ENCODE measurements at regions not wholly inside any gene's neighbourhood (a gene's known extent, or its start where the extent isn't known, plus 50 kb on each side); places are given as distances from the start of the nearest gene placed in this dataset.

DNA sequence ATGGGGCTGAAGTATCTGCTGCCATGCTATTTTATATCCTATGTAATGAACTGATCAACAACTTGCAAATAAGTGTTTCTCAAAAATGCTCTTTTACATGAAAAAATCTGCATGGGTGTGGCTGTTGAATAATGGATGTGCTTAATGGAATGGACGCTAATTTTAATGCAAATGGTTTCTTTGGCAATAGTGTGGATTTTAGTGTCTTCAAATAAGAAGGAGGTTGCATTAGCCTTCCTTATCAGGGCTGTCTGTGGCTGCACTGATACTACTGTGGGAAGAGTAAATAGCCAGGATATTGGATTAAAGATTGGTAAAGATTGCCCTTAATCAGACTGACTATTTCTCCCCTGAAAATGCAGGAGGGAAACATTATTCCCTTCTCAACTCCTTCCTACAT, 121.9 kb upstream of the STK32A start:
- TF ChIP-seq RAD21 (IDR thresholded peaks at IDR 0.05) (no peak), EGR1 (IDR thresholded peaks at IDR 0.05; ENCODE audit: low read depth in 2 of 2) (no peak), YY1 (IDR thresholded peaks at IDR 0.05) (no peak), JUND (IDR thresholded peaks at IDR 0.05) (no peak), RXRA (IDR thresholded peaks at IDR 0.05) (no peak), GABPA (IDR thresholded peaks at IDR 0.05 in 1 of 2, conservative IDR thresholded peaks at IDR 0.05 in 1 of 2) (no peak), TAF1 (conservative IDR thresholded peaks at IDR 0.05) (no peak), NR2F2 (IDR thresholded peaks at IDR 0.05) (no peak)
- TF ChIP-seq, protein P1, sequence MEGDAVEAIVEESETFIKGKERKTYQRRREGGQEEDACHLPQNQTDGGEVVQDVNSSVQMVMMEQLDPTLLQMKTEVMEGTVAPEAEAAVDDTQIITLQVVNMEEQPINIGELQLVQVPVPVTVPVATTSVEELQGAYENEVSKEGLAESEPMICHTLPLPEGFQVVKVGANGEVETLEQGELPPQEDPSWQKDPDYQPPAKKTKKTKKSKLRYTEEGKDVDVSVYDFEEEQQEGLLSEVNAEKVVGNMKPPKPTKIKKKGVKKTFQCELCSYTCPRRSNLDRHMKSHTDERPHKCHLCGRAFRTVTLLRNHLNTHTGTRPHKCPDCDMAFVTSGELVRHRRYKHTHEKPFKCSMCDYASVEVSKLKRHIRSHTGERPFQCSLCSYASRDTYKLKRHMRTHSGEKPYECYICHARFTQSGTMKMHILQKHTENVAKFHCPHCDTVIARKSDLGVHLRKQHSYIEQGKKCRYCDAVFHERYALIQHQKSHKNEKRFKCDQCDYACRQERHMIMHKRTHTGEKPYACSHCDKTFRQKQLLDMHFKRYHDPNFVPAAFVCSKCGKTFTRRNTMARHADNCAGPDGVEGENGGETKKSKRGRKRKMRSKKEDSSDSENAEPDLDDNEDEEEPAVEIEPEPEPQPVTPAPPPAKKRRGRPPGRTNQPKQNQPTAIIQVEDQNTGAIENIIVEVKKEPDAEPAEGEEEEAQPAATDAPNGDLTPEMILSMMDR (IDR thresholded peaks at IDR 0.05; ENCODE audit: low read depth, low read length, missing input control), result no peak
- TF ChIP-seq, protein P2, sequence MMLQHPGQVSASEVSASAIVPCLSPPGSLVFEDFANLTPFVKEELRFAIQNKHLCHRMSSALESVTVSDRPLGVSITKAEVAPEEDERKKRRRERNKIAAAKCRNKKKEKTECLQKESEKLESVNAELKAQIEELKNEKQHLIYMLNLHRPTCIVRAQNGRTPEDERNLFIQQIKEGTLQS (IDR thresholded peaks at IDR 0.05), result no peak
- TF ChIP-seq, protein P3, sequence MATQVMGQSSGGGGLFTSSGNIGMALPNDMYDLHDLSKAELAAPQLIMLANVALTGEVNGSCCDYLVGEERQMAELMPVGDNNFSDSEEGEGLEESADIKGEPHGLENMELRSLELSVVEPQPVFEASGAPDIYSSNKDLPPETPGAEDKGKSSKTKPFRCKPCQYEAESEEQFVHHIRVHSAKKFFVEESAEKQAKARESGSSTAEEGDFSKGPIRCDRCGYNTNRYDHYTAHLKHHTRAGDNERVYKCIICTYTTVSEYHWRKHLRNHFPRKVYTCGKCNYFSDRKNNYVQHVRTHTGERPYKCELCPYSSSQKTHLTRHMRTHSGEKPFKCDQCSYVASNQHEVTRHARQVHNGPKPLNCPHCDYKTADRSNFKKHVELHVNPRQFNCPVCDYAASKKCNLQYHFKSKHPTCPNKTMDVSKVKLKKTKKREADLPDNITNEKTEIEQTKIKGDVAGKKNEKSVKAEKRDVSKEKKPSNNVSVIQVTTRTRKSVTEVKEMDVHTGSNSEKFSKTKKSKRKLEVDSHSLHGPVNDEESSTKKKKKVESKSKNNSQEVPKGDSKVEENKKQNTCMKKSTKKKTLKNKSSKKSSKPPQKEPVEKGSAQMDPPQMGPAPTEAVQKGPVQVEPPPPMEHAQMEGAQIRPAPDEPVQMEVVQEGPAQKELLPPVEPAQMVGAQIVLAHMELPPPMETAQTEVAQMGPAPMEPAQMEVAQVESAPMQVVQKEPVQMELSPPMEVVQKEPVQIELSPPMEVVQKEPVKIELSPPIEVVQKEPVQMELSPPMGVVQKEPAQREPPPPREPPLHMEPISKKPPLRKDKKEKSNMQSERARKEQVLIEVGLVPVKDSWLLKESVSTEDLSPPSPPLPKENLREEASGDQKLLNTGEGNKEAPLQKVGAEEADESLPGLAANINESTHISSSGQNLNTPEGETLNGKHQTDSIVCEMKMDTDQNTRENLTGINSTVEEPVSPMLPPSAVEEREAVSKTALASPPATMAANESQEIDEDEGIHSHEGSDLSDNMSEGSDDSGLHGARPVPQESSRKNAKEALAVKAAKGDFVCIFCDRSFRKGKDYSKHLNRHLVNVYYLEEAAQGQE (IDR thresholded peaks at IDR 0.05), result no peak
- TF ChIP-seq, protein P4, sequence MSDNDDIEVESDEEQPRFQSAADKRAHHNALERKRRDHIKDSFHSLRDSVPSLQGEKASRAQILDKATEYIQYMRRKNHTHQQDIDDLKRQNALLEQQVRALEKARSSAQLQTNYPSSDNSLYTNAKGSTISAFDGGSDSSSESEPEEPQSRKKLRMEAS (IDR thresholded peaks at IDR 0.05), result no peak
